HAP-1 (cell line): ENCODE measurements at regions not wholly inside any gene's neighbourhood (a gene's known extent, or its start where the extent isn't known, plus 50 kb on each side); places are given as distances from the start of the nearest gene placed in this dataset.

ENCODE experiments used
- DNase-seq, 2 experiments: peaks; one replicate each; pipeline ENCODE4 v3.0.0-alpha.2; 2016 to 2020; ENCODE audit warnings: low spot score in 2 of 2
- H3K27me3 ChIP-seq: fragments of 250-450 bp; sonication (Bioruptor Pico); 2 replicates; pipeline ENCODE4 v1.5.1; 2020; ENCODE audit warnings: low read depth, mild to moderate bottlenecking, moderate library complexity
- H3K36me3 ChIP-seq: fragments of 250-450 bp; sonication (Bioruptor Pico); replicated peaks from 2 replicates; pipeline ENCODE4 v1.5.1; 2020; ENCODE audit warnings: mild to moderate bottlenecking
- H3K4me1 ChIP-seq: fragments of 250-450 bp; sonication (Bioruptor Pico); 2 replicates; pipeline ENCODE4 v1.5.1; 2020; ENCODE audit warnings: mild to moderate bottlenecking
- H3K4me3 ChIP-seq: fragments of 250-450 bp; sonication (Bioruptor Pico); 2 replicates; pipeline ENCODE4 v1.5.1; 2020; ENCODE audit warnings: mild to moderate bottlenecking, moderate library complexity
- H3K9me3 ChIP-seq: fragments of 250-450 bp; sonication (Bioruptor Pico); 2 replicates; pipeline ENCODE4 v1.5.1; 2020; ENCODE audit warnings: mild to moderate bottlenecking, moderate library complexity
- in situ Hi-C: fragments of 300-500 bp; cut with MboI; formaldehyde crosslinking; loops from 3 replicates; pipeline ENCODE4 v1.14.3; 2020; ENCODE audit warnings: low sequenced_read_pairs, inconsistent platforms, mixed read lengths

DNA sequence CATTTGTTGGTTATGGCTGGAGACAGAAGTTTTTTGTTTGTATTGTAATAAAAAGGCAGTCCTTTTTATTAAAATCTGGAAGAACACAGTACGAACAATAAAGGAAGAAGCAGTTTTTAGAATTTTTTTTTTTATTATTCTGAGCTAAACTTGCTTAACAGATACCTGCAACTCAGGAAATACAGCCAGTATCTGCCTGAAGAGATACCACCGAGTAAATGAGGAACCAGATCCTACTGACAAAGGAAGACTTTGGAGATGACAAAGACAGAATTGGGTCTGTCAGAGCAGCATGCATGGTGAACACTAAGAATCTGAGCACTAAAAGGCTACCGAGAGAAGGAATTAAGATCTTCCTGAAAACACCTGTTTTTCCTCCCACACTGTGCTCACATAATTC lies 1335.9 kb upstream of the SORCS1 start:
- in situ Hi-C loops, result no loop called here
- Histone ChIP-seq H3K4me1 (no peaks in the 10 kb centered on the region), H3K27me3 (no peaks in the 10 kb centered on the region), H3K4me3 (no peak overlapping the region), H3K9me3 (no peaks in the 10 kb centered on the region), H3K36me3 (no peaks in the 10 kb centered on the region)
- no peak for DNase-seq

- in situ Hi-C loops, result no loop called here
- no peaks in the 10 kb centered on the region for H3K9me3 ChIP-seq
- H3K36me3 ChIP-seq, result no peaks in the 10 kb centered on the region
- no peak overlapping the region for H3K4me3 ChIP-seq
- H3K4me1 ChIP-seq, result no peaks in the 10 kb centered on the region
- DNase-seq, result no peak
- no peaks in the 10 kb centered on the region for H3K27me3 ChIP-seq
Observed at GRCh38 chr10:108496106-108496505, 1331.6 kb upstream of the SORCS1 start.

DNA sequence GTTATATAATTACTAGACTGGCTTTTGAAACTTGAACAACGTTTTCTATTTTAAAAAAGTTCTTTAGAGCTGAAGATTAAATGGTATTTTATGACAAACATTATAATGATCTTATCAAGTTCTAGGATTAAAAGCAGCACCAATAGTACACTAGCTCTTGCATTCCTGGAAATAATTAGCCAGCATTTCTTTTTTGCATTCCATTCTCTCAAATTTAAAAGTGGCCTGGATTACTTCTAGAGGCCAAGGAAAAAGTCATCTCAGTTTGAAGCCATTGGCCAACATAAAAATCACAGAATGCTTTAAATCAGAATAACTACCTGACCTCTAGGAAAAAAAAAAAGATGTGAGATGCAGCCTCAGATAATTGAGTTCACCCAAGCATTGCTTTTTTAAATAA lies 1326.4 kb upstream of the SORCS1 start:
- H3K4me3 ChIP-seq, result no peak overlapping the region
- no peaks in the 10 kb centered on the region for H3K9me3 ChIP-seq
- in situ Hi-C loops, result no loop called here
- no peaks in the 10 kb centered on the region for H3K27me3 ChIP-seq
- H3K36me3 ChIP-seq, result no peaks in the 10 kb centered on the region
- no peak for DNase-seq
- H3K4me1 ChIP-seq, result no peaks in the 10 kb centered on the region

- H3K4me1 ChIP-seq, result no peaks in the 10 kb centered on the region
- H3K4me3 ChIP-seq, result no peak overlapping the region
- H3K36me3 ChIP-seq, result no peaks in the 10 kb centered on the region
- no peak for DNase-seq
- in situ Hi-C loops, result no loop called here
- H3K9me3 ChIP-seq, result no peaks in the 10 kb centered on the region; the same call in 1 of the 2 replicates
- H3K27me3 ChIP-seq, result no peaks in the 10 kb centered on the region
Observed at GRCh38 chr10:108471420-108471819, 1306.9 kb upstream of the SORCS1 start.

DNA sequence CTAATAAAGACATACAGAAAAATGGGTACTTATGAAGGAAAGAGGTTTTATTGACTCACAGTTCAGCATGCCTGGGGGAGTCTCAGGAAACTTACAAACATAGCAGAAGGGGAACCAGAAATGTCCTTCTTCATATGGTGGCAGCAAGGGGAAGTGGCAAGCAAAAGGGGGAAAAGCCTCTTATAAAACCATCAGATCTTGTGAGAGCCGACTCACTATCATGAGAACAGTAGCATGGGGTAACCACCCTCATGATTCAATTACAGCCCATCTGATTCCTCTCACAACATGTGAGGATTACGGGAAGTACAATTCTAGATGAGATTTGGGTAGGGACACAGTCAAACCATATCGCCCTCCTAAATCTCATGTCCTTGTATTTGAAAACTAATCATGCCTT lies 1305.4 kb upstream of the SORCS1 start:
- no peaks in the 10 kb centered on the region; the same call in 1 of the 2 replicates for H3K9me3 ChIP-seq
- H3K27me3 ChIP-seq, result no peaks in the 10 kb centered on the region
- H3K4me1 ChIP-seq, result no peaks in the 10 kb centered on the region
- DNase-seq, result no peak
- no peak overlapping the region for H3K4me3 ChIP-seq
- in situ Hi-C loops, result no loop called here
- no peaks in the 10 kb centered on the region for H3K36me3 ChIP-seq

GRCh38 chr10:108465871-108466641 lies 1301.5 kb upstream of the SORCS1 start:
- Histone ChIP-seq H3K36me3 (no peaks in the 10 kb centered on the region), H3K9me3 (no peaks in the 10 kb centered on the region), H3K27me3 (no peaks in the 10 kb centered on the region), H3K4me1 (no peaks in the 10 kb centered on the region), H3K4me3 (no peak overlapping the region)
- in situ Hi-C loops, result no loop called here
- DNase-seq, result no peak

- no peaks in the 10 kb centered on the region for H3K4me1 ChIP-seq
- no peak overlapping the region for H3K4me3 ChIP-seq
- no peaks in the 10 kb centered on the region for H3K36me3 ChIP-seq
- H3K27me3 ChIP-seq, result no peaks in the 10 kb centered on the region
- H3K9me3 ChIP-seq, result no peaks in the 10 kb centered on the region
- no peak for DNase-seq
- in situ Hi-C loops, result no loop called here
Observed at GRCh38 chr10:108462005-108462404, 1297.5 kb upstream of the SORCS1 start.

DNA sequence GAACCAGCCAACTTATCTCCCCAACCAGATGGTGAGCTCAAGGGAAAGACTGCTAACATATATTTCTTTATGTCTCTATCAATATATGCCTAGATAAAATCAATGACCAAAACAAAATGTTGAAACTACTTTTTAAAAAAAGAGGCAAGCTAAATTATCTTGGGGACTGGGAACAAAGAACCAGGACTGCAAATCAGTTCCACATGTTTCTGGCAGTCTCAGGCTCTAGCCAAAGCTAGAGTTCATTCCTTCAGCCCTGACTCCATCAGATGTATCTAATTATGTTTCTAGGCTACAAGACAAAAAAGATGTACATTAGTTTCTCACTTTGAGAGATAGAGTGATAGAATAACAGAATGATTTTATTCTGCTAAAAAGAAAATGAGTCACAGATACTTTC lies 1290.3 kb upstream of the SORCS1 start:
- in situ Hi-C loops, result no loop called here
- Histone ChIP-seq H3K4me1 (no peaks in the 10 kb centered on the region), H3K27me3 (no peaks in the 10 kb centered on the region), H3K4me3 (no peak overlapping the region), H3K36me3 (no peaks in the 10 kb centered on the region), H3K9me3 (no peaks in the 10 kb centered on the region)
- DNase-seq, result no peak

GRCh38 chr10:108454224-108454623 lies 1289.7 kb upstream of the SORCS1 start:
- Histone ChIP-seq H3K27me3 (no peaks in the 10 kb centered on the region), H3K4me1 (no peaks in the 10 kb centered on the region), H3K36me3 (no peaks in the 10 kb centered on the region), H3K9me3 (no peaks in the 10 kb centered on the region), H3K4me3 (no peak overlapping the region)
- in situ Hi-C loops, result no loop called here
- no peak for DNase-seq

- in situ Hi-C loops, result no loop called here
- Histone ChIP-seq H3K4me3 (no peak overlapping the region), H3K9me3 (no peaks in the 10 kb centered on the region), H3K4me1 (no peaks in the 10 kb centered on the region), H3K27me3 (no peaks in the 10 kb centered on the region), H3K36me3 (no peaks in the 10 kb centered on the region)
- DNase-seq, result no peak
Observed at GRCh38 chr10:108453166-108453565, 1288.7 kb upstream of the SORCS1 start.

DNA sequence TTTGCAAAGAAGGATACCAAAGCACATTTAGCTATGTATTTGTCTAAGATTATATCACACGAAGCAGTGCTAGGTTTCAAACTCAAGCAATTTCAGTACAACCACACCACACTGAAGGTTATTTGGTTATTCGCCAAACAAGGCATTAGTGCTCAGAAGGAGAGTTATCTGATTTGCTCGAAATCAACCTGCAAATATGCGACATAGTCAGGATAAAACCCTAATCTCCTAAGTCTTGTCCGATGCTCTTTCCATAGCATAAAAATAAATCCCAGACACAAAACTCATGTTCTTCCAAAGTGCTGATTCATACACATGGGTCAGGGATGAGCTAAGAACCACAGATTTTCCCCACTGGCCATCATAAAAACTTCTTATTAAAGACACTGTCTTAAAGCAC lies 1288.0 kb upstream of the SORCS1 start:
- DNase-seq, result no peak
- no peaks in the 10 kb centered on the region for H3K36me3 ChIP-seq
- no peaks in the 10 kb centered on the region for H3K9me3 ChIP-seq
- no peak overlapping the region for H3K4me3 ChIP-seq
- in situ Hi-C loops, result no loop called here
- no peaks in the 10 kb centered on the region for H3K27me3 ChIP-seq
- no peaks in the 10 kb centered on the region for H3K4me1 ChIP-seq

DNA sequence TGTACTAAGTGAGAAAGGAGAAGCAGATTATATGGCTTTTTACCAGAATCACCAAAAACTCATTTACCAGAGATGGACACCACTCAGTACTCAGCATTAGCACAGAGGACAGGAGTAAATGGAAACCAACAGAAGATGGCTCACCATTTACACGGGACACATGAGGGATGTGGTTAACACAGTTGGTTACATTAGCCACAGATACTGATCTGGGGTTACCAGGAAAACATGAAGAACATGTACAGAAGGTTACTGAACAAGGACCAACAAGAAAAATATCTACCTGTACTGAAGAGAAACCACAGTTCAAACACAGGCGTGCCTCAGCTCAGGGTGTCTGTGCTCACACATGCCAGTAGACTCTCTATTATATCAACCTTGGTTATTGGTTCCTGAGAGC lies 1285.8 kb upstream of the SORCS1 start:
- H3K9me3 ChIP-seq, result no peaks in the 10 kb centered on the region
- no peaks in the 10 kb centered on the region for H3K36me3 ChIP-seq
- H3K4me3 ChIP-seq, result no peak overlapping the region
- H3K27me3 ChIP-seq, result no peaks in the 10 kb centered on the region
- in situ Hi-C loops, result no loop called here
- no peak for DNase-seq
- no peaks in the 10 kb centered on the region for H3K4me1 ChIP-seq

DNA sequence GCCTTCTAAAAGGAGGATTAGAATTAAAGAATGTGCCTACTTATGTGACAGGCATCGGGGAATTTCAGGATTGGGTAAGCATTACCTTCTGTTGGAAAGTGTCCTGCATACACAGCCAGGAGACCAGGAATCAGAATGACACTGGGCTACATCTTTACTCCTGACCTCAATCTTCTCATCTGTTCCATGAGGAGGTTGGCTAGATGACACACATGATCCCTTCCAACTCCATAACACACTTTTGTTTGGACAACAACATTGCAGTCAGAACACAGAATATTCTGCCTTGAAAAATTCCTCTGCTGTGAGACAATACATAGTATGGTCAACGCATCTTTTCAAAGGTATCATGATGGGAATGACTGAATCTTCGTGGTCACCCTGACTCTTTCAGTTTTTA lies 1281.2 kb upstream of the SORCS1 start:
- no peaks in the 10 kb centered on the region for H3K27me3 ChIP-seq
- H3K4me1 ChIP-seq, result no peaks in the 10 kb centered on the region
- H3K4me3 ChIP-seq, result no peak overlapping the region
- H3K9me3 ChIP-seq, result no peaks in the 10 kb centered on the region
- in situ Hi-C loops, result no loop called here
- DNase-seq, result no peak
- H3K36me3 ChIP-seq, result no peaks in the 10 kb centered on the region

DNA sequence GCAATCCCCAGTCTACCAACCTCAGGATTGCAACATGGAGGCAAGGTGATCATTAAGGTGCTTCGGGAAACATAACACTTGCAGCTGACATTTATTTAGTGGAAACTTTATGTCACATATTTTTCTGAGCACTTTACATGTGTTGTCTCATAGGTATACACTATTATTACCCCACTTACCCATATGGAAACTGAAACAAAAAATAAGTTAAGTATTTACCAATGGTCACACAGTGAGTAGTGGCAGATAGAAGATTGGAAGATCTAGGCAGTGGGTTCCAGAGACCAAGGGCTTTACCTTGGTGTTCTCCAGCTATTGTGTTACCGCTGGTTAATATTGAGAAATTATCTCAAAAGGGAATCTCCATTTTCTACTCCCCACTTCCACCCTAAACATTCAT lies 1279.1 kb upstream of the SORCS1 start:
- H3K4me1 ChIP-seq, result no peaks in the 10 kb centered on the region
- in situ Hi-C loops, result no loop called here
- H3K36me3 ChIP-seq, result no peaks in the 10 kb centered on the region
- no peak overlapping the region for H3K4me3 ChIP-seq
- H3K27me3 ChIP-seq, result no peaks in the 10 kb centered on the region
- no peak for DNase-seq
- H3K9me3 ChIP-seq, result no peaks in the 10 kb centered on the region; the same call in 1 of the 2 replicates

GRCh38 chr10:108439397-108439796 lies 1274.9 kb upstream of the SORCS1 start:
- Histone ChIP-seq H3K4me1 (no peaks in the 10 kb centered on the region), H3K27me3 (no peaks in the 10 kb centered on the region), H3K36me3 (no peaks in the 10 kb centered on the region), H3K9me3 (no peaks in the 10 kb centered on the region; the same call in 1 of the 2 replicates), H3K4me3 (no peak overlapping the region)
- in situ Hi-C loops, result no loop called here
- no peak for DNase-seq
